Lower lobe of right lung (tissue), 2 donors: ENCODE measurements at regions not wholly inside any gene's neighbourhood (a gene's known extent, or its start where the extent isn't known, plus 50 kb on each side); places are given as distances from the start of the nearest gene placed in this dataset.
"Not testable (repeated sequence)": the region's sequence is repeated elsewhere in the genome, so short reads cannot be mapped to it uniquely, and the experiment has no call there.

Experiments used
- ATAC-seq, 2 donors: fragments of 200-7000 bp; cut with Tn5 transposase; one replicate each; pipeline ENCODE4 v1.9.1; 2020 to 2022; ENCODE audit warnings: mild to moderate bottlenecking in 2 of 2, moderate library complexity in 2 of 2
- DNase-seq: peaks from one replicate; pipeline ENCODE4 v3.0.0-alpha.2; 2020
- H3K27ac ChIP-seq: fragments of 200-600 bp; one replicate; pipeline ENCODE4 v1.8.0; 2022
- H3K27me3 ChIP-seq: fragments of 200-600 bp; one replicate; pipeline ENCODE4 v1.8.0; 2022; ENCODE audit warnings: low read depth
- H3K36me3 ChIP-seq: fragments of 200-600 bp; one replicate; pipeline ENCODE4 v1.8.0; 2022; ENCODE audit warnings: mild to moderate bottlenecking
- H3K4me1 ChIP-seq: fragments of 200-600 bp; one replicate; pipeline ENCODE4 v1.8.0; 2022
- H3K4me3 ChIP-seq: fragments of 200-600 bp; one replicate; pipeline ENCODE4 v1.8.0; 2022; ENCODE audit warnings: mild to moderate bottlenecking
- H3K9me3 ChIP-seq: fragments of 200-600 bp; one replicate; pipeline ENCODE4 v1.8.0; 2022
- intact Hi-C: fragments of 100-400 bp; cut with DNase I; formaldehyde crosslinking; loops from one replicate; pipeline ENCODE4 v1.11.0; 2022
- TF ChIP-seq, protein P1 (sequence below): fragments of 200-600 bp; IDR thresholded peaks from one replicate; pipeline ENCODE4 v1.8.0; 2022; ENCODE audit warnings: antibody characterized with exemption, mild to moderate bottlenecking
- donor health status: DM: no; HTN: yes; CAD: no; lungs with severe emphysema.

GRCh38 chr9:87781331-87781730 is 55.4 kb downstream of the CTSL start:
- ATAC-seq: no peak
- intact Hi-C loops: no loop called here
- H3K27ac ChIP-seq: no peak overlapping the region

DNA sequence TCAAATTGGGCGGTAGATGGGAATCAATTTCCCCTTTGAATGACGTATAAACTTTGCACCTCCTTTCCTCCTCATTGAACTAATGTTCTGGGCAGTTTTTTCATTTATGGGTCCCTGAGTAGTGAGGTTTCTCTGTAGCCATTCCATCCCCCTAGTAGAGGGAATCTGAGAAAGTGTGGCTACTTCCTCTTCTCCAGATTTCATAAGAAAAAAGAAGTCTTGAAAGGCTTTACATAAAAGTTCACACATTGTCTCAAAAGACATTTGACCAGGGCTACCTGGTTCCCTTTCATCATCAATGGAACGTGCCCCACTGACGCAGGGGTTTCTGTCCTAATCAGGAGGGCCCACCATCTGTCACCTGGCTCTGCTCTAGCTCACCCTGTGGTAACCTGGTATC is 57.3 kb downstream of the CTSL start:
- DNase-seq (no peak), ATAC-seq (no peak)
- H3K27ac ChIP-seq: no peak overlapping the region
- no peaks in the 10 kb centered on the region for H3K4me1 ChIP-seq
- no peaks in the 10 kb centered on the region for H3K36me3 ChIP-seq
- intact Hi-C loops: no loop called here
- no peak overlapping the region for H3K4me3 ChIP-seq
- H3K9me3 ChIP-seq: no peaks in the 10 kb centered on the region
- no peaks in the 10 kb centered on the region for H3K27me3 ChIP-seq
- TF ChIP-seq, protein P1, sequence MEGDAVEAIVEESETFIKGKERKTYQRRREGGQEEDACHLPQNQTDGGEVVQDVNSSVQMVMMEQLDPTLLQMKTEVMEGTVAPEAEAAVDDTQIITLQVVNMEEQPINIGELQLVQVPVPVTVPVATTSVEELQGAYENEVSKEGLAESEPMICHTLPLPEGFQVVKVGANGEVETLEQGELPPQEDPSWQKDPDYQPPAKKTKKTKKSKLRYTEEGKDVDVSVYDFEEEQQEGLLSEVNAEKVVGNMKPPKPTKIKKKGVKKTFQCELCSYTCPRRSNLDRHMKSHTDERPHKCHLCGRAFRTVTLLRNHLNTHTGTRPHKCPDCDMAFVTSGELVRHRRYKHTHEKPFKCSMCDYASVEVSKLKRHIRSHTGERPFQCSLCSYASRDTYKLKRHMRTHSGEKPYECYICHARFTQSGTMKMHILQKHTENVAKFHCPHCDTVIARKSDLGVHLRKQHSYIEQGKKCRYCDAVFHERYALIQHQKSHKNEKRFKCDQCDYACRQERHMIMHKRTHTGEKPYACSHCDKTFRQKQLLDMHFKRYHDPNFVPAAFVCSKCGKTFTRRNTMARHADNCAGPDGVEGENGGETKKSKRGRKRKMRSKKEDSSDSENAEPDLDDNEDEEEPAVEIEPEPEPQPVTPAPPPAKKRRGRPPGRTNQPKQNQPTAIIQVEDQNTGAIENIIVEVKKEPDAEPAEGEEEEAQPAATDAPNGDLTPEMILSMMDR: no peak

More at GRCh38 chr9:87781331-87781730, 55.4 kb downstream of the CTSL start:
- Histone ChIP-seq H3K4me1 (no peaks in the 10 kb centered on the region), H3K9me3 (no peaks in the 10 kb centered on the region), H3K36me3 (no peaks in the 10 kb centered on the region), H3K27me3 (no peaks in the 10 kb centered on the region), H3K4me3 (no peak overlapping the region)
- DNase-seq: no peak
- TF ChIP-seq, protein P1: no peak

GRCh38 chr9:87785315-87785970 is 59.5 kb downstream of the CTSL start:
- H3K27me3 ChIP-seq, DNase-seq, H3K27ac ChIP-seq, H3K4me1 ChIP-seq, H3K4me3 ChIP-seq, H3K9me3 ChIP-seq, intact Hi-C loops, ATAC-seq, H3K36me3 ChIP-seq: not testable (repeated sequence)

DNA sequence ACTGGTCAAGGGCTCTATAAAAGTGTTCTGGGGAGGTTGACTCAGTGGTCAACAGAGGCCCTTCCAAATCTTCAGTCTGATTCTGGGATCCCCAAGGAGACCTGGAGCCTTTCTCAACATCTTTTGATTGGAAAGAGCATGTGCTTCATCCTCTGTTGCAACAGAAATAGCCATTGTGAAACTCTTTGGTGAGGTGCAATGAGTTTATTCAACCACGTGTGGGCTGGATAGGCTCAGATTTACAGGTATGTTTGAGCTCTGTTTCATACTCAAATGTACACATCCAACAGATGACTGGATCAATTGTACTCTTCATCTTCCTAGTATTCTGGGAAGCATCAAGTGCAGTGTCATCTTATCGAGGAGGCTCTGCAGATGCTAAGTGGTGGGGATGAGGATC is 60.5 kb downstream of the CTSL start:
- no peak for DNase-seq
- Histone ChIP-seq H3K4me3 (no peak overlapping the region), H3K9me3 (no peaks in the 10 kb centered on the region), H3K36me3 (no peaks in the 10 kb centered on the region), H3K27ac (no peak overlapping the region), H3K27me3 (no peaks in the 10 kb centered on the region), H3K4me1 (no peaks in the 10 kb centered on the region)
- no peak for ATAC-seq
- intact Hi-C loops: no loop called here
- TF ChIP-seq, protein P1: no peak

DNA sequence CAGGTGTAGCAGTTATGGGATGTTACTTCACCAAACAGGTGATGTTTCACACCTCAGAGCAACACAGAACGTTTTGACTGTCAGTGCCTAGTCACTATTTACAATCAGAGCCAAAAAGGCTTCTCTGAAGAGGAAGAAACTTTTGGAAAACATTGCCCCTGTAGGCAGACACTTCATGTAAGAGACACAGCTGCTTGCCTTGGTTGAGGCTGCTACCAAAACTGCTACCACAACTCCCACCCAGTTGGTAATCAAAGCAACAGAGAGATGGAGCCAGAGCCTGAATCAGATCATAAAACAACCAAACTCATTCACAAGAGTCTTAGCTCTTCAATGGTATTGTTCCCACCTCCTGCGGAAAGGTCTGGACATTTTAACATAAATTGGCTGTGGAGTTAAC is 61.0 kb downstream of the CTSL start:
- no peaks in the 10 kb centered on the region for H3K27me3 ChIP-seq
- no peaks in the 10 kb centered on the region for H3K4me1 ChIP-seq
- no peaks in the 10 kb centered on the region for H3K9me3 ChIP-seq
- H3K27ac ChIP-seq: no peak overlapping the region
- intact Hi-C loops: no loop called here
- no peak overlapping the region for H3K4me3 ChIP-seq
- ATAC-seq (no peak), DNase-seq (no peak)
- H3K36me3 ChIP-seq: no peaks in the 10 kb centered on the region
- TF ChIP-seq, protein P1: no peak

GRCh38 chr9:87787735-87788134 is 61.8 kb downstream of the CTSL start:
- Histone ChIP-seq H3K36me3 (no peaks in the 10 kb centered on the region), H3K9me3 (no peaks in the 10 kb centered on the region), H3K27me3 (no peaks in the 10 kb centered on the region), H3K4me1 (no peaks in the 10 kb centered on the region), H3K27ac (no peak overlapping the region), H3K4me3 (no peak overlapping the region)
- ATAC-seq (no peak), DNase-seq (no peak)
- TF ChIP-seq, protein P1: no peak
- intact Hi-C loops: no loop called here
